ENCODE measurements at regions not wholly inside any gene's neighbourhood (a gene's known extent, or its start where the extent isn't known, plus 50 kb on each side); places are given as distances from the start of the nearest gene placed in this dataset.

- TF ChIP-seq YY1 (IDR thresholded peaks at IDR 0.05; ENCODE audit: low read depth, low read length) (peak; percentile 81), TBP (IDR thresholded peaks at IDR 0.05; ENCODE audit: low read depth, low read length) (peak; percentile 72), HDAC2 (IDR thresholded peaks at IDR 0.05; ENCODE audit: borderline replicate concordance in 1 of 2, low read depth in 2 of 2, low read length in 2 of 2) (peak in 1 of 2 experiments; percentile 72; a peak in 1 of 4 replicates), TAF7 (optimal IDR thresholded peaks at IDR 0.05; ENCODE audit: borderline replicate concordance, low read depth, low read length) (no peak), KDM4A (IDR thresholded peaks at IDR 0.05; ENCODE audit: low read depth, low read length, severe bottlenecking) (peak; percentile 22), SAP30 (IDR thresholded peaks at IDR 0.05; ENCODE audit: insufficient read depth, insufficient replicate concordance, low read length) (no peak), RAD21 (IDR thresholded peaks at IDR 0.05 in 1 of 2, conservative IDR thresholded peaks at IDR 0.05 in 1 of 2; ENCODE audit: low read depth in 2 of 2, low read length in 2 of 2) (no peak), SUZ12 (IDR thresholded peaks at IDR 0.05; ENCODE audit: low read length) (no peak)
These were observed 69.2 kb upstream of the CCDC180 start (continued) for GRCh38 chr9:97237951-97238889.

All from H1 (cell line).